C4-2B (cell line): ENCODE measurements at regions not wholly inside any gene's neighbourhood (a gene's known extent, or its start where the extent isn't known, plus 50 kb on each side); places are given as distances from the start of the nearest gene placed in this dataset.

Source experiments
- CTCF ChIP-seq: fragments of 450-650 bp; conservative IDR thresholded peaks from 2 replicates; pipeline ENCODE4 v1.5.1; 2017; ENCODE audit warnings: mild to moderate bottlenecking
- ZFX ChIP-seq: fragments of 450-650 bp; IDR thresholded peaks from 2 replicates; pipeline ENCODE4 v1.6.1; 2017

- TF ChIP-seq CTCF (no peak), ZFX (no peak)
Observed at GRCh38 chr2:56099963-56100362, 83.8 kb upstream of the CCDC85A start.
